Sigmoid colon (tissue), 4 donors: ENCODE measurements at regions not wholly inside any gene's neighbourhood (a gene's known extent, or its start where the extent isn't known, plus 50 kb on each side); places are given as distances from the start of the nearest gene placed in this dataset.

Experiments used
- EP300 ChIP-seq, 4 donors: sonication (generic); formaldehyde crosslinking; IDR thresholded peaks; one replicate each; pipeline ENCODE4 v1.6.1; 2017; ENCODE audit warnings: antibody characterized with exemption in 4 of 4
- TF ChIP-seq, protein P1 (sequence below), 4 experiments: fragments of 450-650 bp in 3 of 4; fragments of 200-600 bp in 1 of 4; IDR thresholded peaks; one replicate each; pipeline ENCODE4 v1.5.1; 2016 to 2019; ENCODE audit warnings: antibody characterized with exemption in 4 of 4, mild to moderate bottlenecking in 3 of 4, moderate library complexity in 2 of 4

DNA sequence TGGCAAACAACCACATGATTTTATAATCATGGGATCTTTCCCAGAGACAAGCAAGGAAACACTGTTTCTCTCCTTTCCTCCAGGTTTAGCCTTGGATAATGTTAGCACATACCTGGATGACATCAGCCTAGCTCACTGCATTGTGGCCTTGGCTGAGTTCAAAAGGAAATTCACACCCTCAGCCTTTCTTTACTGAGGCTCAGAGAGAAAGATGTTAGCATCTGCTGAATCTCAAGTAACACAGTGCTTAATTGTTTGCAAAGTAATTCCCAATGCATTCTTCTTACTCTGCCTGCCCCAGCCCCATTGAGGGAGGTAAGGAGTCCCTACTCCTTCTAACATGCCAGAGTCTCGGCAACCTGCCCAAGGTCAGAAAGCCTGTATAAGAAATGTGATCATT lies 432.2 kb upstream of the LMCD1 start:
- TF ChIP-seq, protein P1, sequence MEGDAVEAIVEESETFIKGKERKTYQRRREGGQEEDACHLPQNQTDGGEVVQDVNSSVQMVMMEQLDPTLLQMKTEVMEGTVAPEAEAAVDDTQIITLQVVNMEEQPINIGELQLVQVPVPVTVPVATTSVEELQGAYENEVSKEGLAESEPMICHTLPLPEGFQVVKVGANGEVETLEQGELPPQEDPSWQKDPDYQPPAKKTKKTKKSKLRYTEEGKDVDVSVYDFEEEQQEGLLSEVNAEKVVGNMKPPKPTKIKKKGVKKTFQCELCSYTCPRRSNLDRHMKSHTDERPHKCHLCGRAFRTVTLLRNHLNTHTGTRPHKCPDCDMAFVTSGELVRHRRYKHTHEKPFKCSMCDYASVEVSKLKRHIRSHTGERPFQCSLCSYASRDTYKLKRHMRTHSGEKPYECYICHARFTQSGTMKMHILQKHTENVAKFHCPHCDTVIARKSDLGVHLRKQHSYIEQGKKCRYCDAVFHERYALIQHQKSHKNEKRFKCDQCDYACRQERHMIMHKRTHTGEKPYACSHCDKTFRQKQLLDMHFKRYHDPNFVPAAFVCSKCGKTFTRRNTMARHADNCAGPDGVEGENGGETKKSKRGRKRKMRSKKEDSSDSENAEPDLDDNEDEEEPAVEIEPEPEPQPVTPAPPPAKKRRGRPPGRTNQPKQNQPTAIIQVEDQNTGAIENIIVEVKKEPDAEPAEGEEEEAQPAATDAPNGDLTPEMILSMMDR (IDR thresholded peaks at IDR 0.05), result no peak
- no peak for TF ChIP-seq EP300 (IDR thresholded peaks at IDR 0.05)
